HCT116 (cell line): ENCODE measurements at regions not wholly inside any gene's neighbourhood (a gene's known extent, or its start where the extent isn't known, plus 50 kb on each side); places are given as distances from the start of the nearest gene placed in this dataset.

Experiments used
- ATAC-seq: fragments of 200-7000 bp; cut with Tn5 transposase; 2 replicates; pipeline ENCODE4 v1.9.1; 2020; ENCODE audit warnings: mild to moderate bottlenecking, moderate library complexity
- BruUV-seq: library from RNA; stranded (reverse); fragments of 400-500 nt; replicated peaks from 2 replicates; lab custom pipeline; 2021; lab: Mats Ljungman, UMichigan
- CTCF ChIA-PET: fragments of 300-600 bp; sonication (Branson Sonifier 250); formaldehyde crosslinking; loops from one replicate; lab custom pipeline; 2021; ENCODE audit warnings: antibody characterized with exemption; lab: Charles Lee
- POLR2A ChIA-PET: fragments of 300-600, 350-600 bp; sonication (Branson Sonifier 250); formaldehyde crosslinking; loops from one replicate; lab custom pipeline; 2021; ENCODE audit warnings: antibody characterized with exemption; lab: Charles Lee
- RAD21 ChIA-PET, 2 experiments: fragments of 300-600 bp; sonication (Branson Sonifier 250); formaldehyde crosslinking; loops; one replicate each; lab custom pipeline; 2023; ENCODE audit warnings: low total read pairs in 2 of 2; ENCODE audit not compliant: uncharacterized antibody in 2 of 2, unreplicated experiment in 2 of 2, low non-redundant PET in 1 of 2; lab: Charles Lee
- DNase-seq: peaks from one replicate; pipeline ENCODE4 v3.0.0-alpha.2; 2010; ENCODE audit warnings: low read depth, low spot score
- H2AFZ ChIP-seq: fragments of 200-600 bp; shearing (Covaris generic), sonication (generic); 2 replicates; pipeline ENCODE4 v1.6.1; 2017; ENCODE audit warnings: low read depth, mixed run types, mixed read lengths, antibody characterized with exemption, low read length; ENCODE audit not compliant: poor library complexity, severe bottlenecking
- H3K27ac ChIP-seq: 2 replicates; pipeline ENCODE4 v1.5.1; 2012; ENCODE audit warnings: low read depth, low read length
- H3K27me3 ChIP-seq: fragments of 200-600 bp; sonication (generic); 2 replicates; pipeline ENCODE4 v1.6.1; 2016; ENCODE audit warnings: mixed run types, low read length, mixed read lengths; ENCODE audit not compliant: insufficient read depth
- H3K36me3 ChIP-seq, 2 experiments: fragments of 200-500 bp in 1 of 2; fragments of 200-600 bp in 1 of 2; sonication (Bioruptor generic) in 1 of 2; sonication (generic) in 1 of 2; 2 replicates each; pipeline versions ENCODE4 v1.5.1 to v1.6.1; 2014 to 2016; ENCODE audit warnings: low read length in 2 of 2, inconsistent platforms in 1 of 2, mixed read lengths in 1 of 2, mixed run types in 1 of 2; ENCODE audit not compliant: insufficient read depth in 2 of 2, control insufficient read depth in 1 of 2
- H3K4me1 ChIP-seq, 2 experiments: fragments of 200-600 bp in 1 of 2; sonication (generic) in 1 of 2; 2 replicates each; pipeline versions ENCODE4 v1.5.1 to v1.6.1; 2012 to 2017; ENCODE audit warnings: low read length in 2 of 2, inconsistent platforms in 1 of 2, mild to moderate bottlenecking in 1 of 2, mixed read lengths in 1 of 2, mixed run types in 1 of 2, moderate library complexity in 1 of 2; ENCODE audit not compliant: insufficient read depth in 2 of 2, control insufficient read depth in 1 of 2
- H3K4me2 ChIP-seq: fragments of 200-600 bp; sonication (generic); 2 replicates; pipeline ENCODE4 v1.6.1; 2017; ENCODE audit warnings: mixed run types, low read length, mixed read lengths
- H3K4me3 ChIP-seq, 2 experiments: fragments of 200-600 bp in 1 of 2; sonication (generic) in 1 of 2; replicated peaks in 1 of 2; 2 replicates each; pipeline ENCODE4 v1.5.1; 2011 to 2016; ENCODE audit warnings: low read length in 2 of 2, control low read depth in 1 of 2, low read depth in 1 of 2, mild to moderate bottlenecking in 1 of 2, mixed read lengths in 1 of 2, mixed run types in 1 of 2
- H3K79me2 ChIP-seq: fragments of 200-600 bp; sonication (generic); 2 replicates; pipeline ENCODE4 v1.6.1; 2017; ENCODE audit warnings: mild to moderate bottlenecking, mixed run types, low read length, moderate library complexity, mixed read lengths; ENCODE audit not compliant: insufficient read depth
- H3K9ac ChIP-seq: fragments of 200-600 bp; sonication (generic); 2 replicates; pipeline ENCODE4 v1.6.1; 2016; ENCODE audit warnings: low read length, mixed read lengths
- H3K9me2 ChIP-seq: fragments of 200-600 bp; sonication (generic), shearing (Covaris generic); 2 replicates; pipeline ENCODE4 v1.6.1; 2017; ENCODE audit warnings: mixed run types, mild to moderate bottlenecking, moderate library complexity; ENCODE audit not compliant: insufficient read depth
- H3K9me3 ChIP-seq, 2 experiments: fragments of 200-500 bp in 1 of 2; fragments of 200-600 bp in 1 of 2; sonication (Bioruptor generic) in 1 of 2; sonication (generic) in 1 of 2; 2 replicates each; pipeline ENCODE4 v1.6.1; 2014 to 2017; ENCODE audit warnings: low read length in 2 of 2, mixed read lengths in 2 of 2, inconsistent platforms in 1 of 2, low read depth in 1 of 2, mild to moderate bottlenecking in 1 of 2, mixed run types in 1 of 2, moderate library complexity in 1 of 2; ENCODE audit not compliant: control insufficient read depth in 1 of 2, insufficient read depth in 1 of 2
- H4K20me1 ChIP-seq: fragments of 200-600 bp; sonication (generic), shearing (Covaris generic); 2 replicates; pipeline ENCODE4 v1.6.1; 2017; ENCODE audit warnings: mixed run types, mild to moderate bottlenecking, moderate library complexity; ENCODE audit not compliant: insufficient read depth
- CEBPB ChIP-seq: IDR thresholded peaks from 2 replicates; pipeline ENCODE4 v1.6.1; 2012; ENCODE audit warnings: low read depth
- EZH2 ChIP-seq: fragments of 200-600 bp; sonication (generic); IDR thresholded peaks from 2 replicates; pipeline ENCODE4 v1.6.1; 2017; ENCODE audit warnings: antibody characterized with exemption, mixed run types
- EZH2phosphoT487 ChIP-seq: fragments of 200-600 bp; IDR thresholded peaks from 2 replicates; pipeline ENCODE4 v1.6.1; 2018; ENCODE audit warnings: antibody characterized with exemption, borderline replicate concordance
- FOSL1 ChIP-seq: IDR thresholded peaks from 2 replicates; pipeline ENCODE4 v1.6.1; 2012; ENCODE audit warnings: low read depth
- MAX ChIP-seq: IDR thresholded peaks from 2 replicates; pipeline ENCODE4 v1.6.1; 2012
- RAD21 ChIP-seq: IDR thresholded peaks from 2 replicates; pipeline ENCODE4 v1.6.1; 2012; ENCODE audit warnings: low read depth, mild to moderate bottlenecking
- SP1 ChIP-seq: IDR thresholded peaks from 2 replicates; pipeline ENCODE4 v1.6.1; 2012; ENCODE audit warnings: low read depth
- YY1 ChIP-seq: IDR thresholded peaks from 2 replicates; pipeline ENCODE4 v1.6.1; 2011; ENCODE audit warnings: low read length, low read depth, moderate library complexity, mild to moderate bottlenecking; ENCODE audit not compliant: insufficient replicate concordance; ENCODE audit errors: extremely low read depth
- intact Hi-C: fragments of 100-400 bp; cut with micrococcal nuclease; formaldehyde crosslinking; loops from 2 replicates; pipeline ENCODE4 v1.10.0; 2022
- TF ChIP-seq, protein P1 (sequence below), 3 experiments: fragments of 200-600 bp in 1 of 3; sonication (generic) in 1 of 3; IDR thresholded peaks in 2 of 3; conservative IDR thresholded peaks in 1 of 3; 2 replicates each; pipeline ENCODE4 v1.5.1; 2012 to 2017; ENCODE audit warnings: low read depth in 2 of 3, low read length in 2 of 3, antibody characterized with exemption in 1 of 3, borderline replicate concordance in 1 of 3, control low read depth in 1 of 3, mild to moderate bottlenecking in 1 of 3, mixed read lengths in 1 of 3, mixed run types in 1 of 3, moderate library complexity in 1 of 3; ENCODE audit not compliant: insufficient read depth in 1 of 3

DNA sequence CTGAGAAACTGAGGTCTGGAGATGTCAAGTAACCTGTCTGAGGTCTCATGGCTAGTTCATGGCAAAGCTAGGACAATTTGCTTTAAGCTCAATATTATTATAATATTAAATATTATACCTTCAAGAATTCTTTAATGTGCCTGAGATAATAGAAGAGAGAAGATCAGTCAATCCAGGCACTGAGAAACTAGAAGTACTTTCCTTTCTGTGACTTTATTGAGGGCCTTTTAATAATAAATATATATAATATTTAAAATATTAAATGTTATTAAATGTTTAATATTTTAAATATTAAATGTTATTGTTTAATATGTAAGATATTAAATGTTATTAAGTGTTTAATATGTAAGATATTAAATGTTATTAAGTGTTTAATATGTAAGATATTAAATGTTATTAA, 144.3 kb upstream of the DNAJC19 start:
- no peaks in the 10 kb centered on the region for H3K9me2 ChIP-seq
- H3K4me3 ChIP-seq, result no peak overlapping the region
- peaks cover 10% of the 10 kb centered on the region; the same call in 1 of the 2 replicates for H3K27me3 ChIP-seq
- DNase-seq (no peak), ATAC-seq (no peak)
- no peaks in the 10 kb centered on the region for H3K9me3 ChIP-seq
- RAD21 ChIA-PET, result no interaction called here
- CTCF ChIA-PET, result no interaction called here
- H3K27ac ChIP-seq, result no peak overlapping the region
- H3K4me1 ChIP-seq, result no peaks in the 10 kb centered on the region
- no peaks in the 10 kb centered on the region for H3K79me2 ChIP-seq
- intact Hi-C loops, result no loop called here
- no peaks in the 10 kb centered on the region for H3K36me3 ChIP-seq
- H4K20me1 ChIP-seq, result no peaks in the 10 kb centered on the region; the same call in 1 of the 2 replicates
- no peak overlapping the region for H3K4me2 ChIP-seq
- TF ChIP-seq, protein P1, sequence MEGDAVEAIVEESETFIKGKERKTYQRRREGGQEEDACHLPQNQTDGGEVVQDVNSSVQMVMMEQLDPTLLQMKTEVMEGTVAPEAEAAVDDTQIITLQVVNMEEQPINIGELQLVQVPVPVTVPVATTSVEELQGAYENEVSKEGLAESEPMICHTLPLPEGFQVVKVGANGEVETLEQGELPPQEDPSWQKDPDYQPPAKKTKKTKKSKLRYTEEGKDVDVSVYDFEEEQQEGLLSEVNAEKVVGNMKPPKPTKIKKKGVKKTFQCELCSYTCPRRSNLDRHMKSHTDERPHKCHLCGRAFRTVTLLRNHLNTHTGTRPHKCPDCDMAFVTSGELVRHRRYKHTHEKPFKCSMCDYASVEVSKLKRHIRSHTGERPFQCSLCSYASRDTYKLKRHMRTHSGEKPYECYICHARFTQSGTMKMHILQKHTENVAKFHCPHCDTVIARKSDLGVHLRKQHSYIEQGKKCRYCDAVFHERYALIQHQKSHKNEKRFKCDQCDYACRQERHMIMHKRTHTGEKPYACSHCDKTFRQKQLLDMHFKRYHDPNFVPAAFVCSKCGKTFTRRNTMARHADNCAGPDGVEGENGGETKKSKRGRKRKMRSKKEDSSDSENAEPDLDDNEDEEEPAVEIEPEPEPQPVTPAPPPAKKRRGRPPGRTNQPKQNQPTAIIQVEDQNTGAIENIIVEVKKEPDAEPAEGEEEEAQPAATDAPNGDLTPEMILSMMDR (IDR thresholded peaks at IDR 0.05 in 2 of 3, conservative IDR thresholded peaks at IDR 0.05 in 1 of 3; ENCODE audit: borderline replicate concordance in 1 of 3, insufficient read depth in 1 of 3, low read depth in 2 of 3, low read length in 2 of 3), result no peak
- TF ChIP-seq EZH2 (no peak), MAX (no peak), EZH2phosphoT487 (no peak), SP1 (no peak), CEBPB (no peak), YY1 (no peak), RAD21 (no peak), FOSL1 (no peak)
- no TSS peak for BruUV-seq
- H2AFZ ChIP-seq, result no peak overlapping the region
- POLR2A ChIA-PET, result no interaction called here
- no peak overlapping the region for H3K9ac ChIP-seq
